HL-60 (cell line): ENCODE measurements at regions not wholly inside any gene's neighbourhood (a gene's known extent, or its start where the extent isn't known, plus 50 kb on each side); places are given as distances from the start of the nearest gene placed in this dataset.

Experiments used
- DNase-seq, 2 experiments: peaks; one replicate each; pipeline ENCODE4 v3.0.0-alpha.2; 2010 to 2020; ENCODE audit warnings: low read depth in 1 of 2, low spot score in 1 of 2
- H3K27ac ChIP-seq: fragments of 250-450 bp; sonication (Bioruptor Pico); replicated peaks from 2 replicates; pipeline ENCODE4 v1.5.1; 2020; ENCODE audit warnings: mild to moderate bottlenecking, moderate library complexity
- H3K27me3 ChIP-seq: fragments of 250-450 bp; sonication (Bioruptor Pico); 2 replicates; pipeline ENCODE4 v1.5.1; 2021; ENCODE audit warnings: mild to moderate bottlenecking, moderate library complexity; ENCODE audit not compliant: insufficient read depth, poor library complexity, severe bottlenecking
- H3K4me3 ChIP-seq: replicated peaks from 2 replicates; pipeline ENCODE4 v1.5.1; 2011; ENCODE audit warnings: mild to moderate bottlenecking, control low read depth, low read length; ENCODE audit not compliant: insufficient read depth
- GABPA ChIP-seq: IDR thresholded peaks from 2 replicates; pipeline ENCODE4 v1.6.1; 2012; ENCODE audit warnings: low read depth
- POLR2AphosphoS5 ChIP-seq: IDR thresholded peaks from 2 replicates; pipeline ENCODE4 v1.6.1; 2012; ENCODE audit warnings: low read depth
- SPI1 ChIP-seq: IDR thresholded peaks from 2 replicates; pipeline ENCODE4 v1.6.1; 2012; ENCODE audit warnings: low read depth, mild to moderate bottlenecking, borderline replicate concordance
- TF ChIP-seq, protein P1 (sequence below): IDR thresholded peaks from 2 replicates; pipeline ENCODE4 v1.6.1; 2012; ENCODE audit warnings: low read depth; ENCODE audit not compliant: insufficient replicate concordance
- TF ChIP-seq, protein P2 (sequence below): IDR thresholded peaks from one replicate; pipeline ENCODE4 v1.5.1; 2011; ENCODE audit warnings: low read length, control low read depth, inconsistent platforms; ENCODE audit not compliant: insufficient read depth

DNA sequence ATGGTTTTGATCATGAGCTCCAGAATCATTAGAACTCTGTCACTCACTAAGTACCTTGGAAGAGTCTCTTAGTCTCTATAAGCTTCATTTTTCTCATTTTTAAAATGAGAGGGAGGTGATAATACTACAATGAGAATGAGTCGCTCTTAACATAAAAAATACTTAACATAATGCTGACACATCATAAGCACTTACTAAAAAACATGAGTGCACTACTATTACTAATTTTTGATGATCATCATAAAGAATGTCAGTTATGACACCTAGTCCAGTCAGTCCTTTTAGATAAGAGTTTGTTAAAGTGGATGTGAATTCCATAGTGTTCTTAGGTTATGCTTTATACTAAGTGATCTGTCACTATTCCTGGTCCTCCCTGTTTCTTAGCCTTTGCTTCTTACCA lies 200.4 kb upstream of the SLC24A2 start:
- Histone ChIP-seq H3K27ac (no peak overlapping the region), H3K4me3 (no peak overlapping the region), H3K27me3 (no peaks in the 10 kb centered on the region)
- no peak for DNase-seq
- TF ChIP-seq GABPA (no peak), SPI1 (no peak), POLR2AphosphoS5 (no peak)
- TF ChIP-seq, protein P1, sequence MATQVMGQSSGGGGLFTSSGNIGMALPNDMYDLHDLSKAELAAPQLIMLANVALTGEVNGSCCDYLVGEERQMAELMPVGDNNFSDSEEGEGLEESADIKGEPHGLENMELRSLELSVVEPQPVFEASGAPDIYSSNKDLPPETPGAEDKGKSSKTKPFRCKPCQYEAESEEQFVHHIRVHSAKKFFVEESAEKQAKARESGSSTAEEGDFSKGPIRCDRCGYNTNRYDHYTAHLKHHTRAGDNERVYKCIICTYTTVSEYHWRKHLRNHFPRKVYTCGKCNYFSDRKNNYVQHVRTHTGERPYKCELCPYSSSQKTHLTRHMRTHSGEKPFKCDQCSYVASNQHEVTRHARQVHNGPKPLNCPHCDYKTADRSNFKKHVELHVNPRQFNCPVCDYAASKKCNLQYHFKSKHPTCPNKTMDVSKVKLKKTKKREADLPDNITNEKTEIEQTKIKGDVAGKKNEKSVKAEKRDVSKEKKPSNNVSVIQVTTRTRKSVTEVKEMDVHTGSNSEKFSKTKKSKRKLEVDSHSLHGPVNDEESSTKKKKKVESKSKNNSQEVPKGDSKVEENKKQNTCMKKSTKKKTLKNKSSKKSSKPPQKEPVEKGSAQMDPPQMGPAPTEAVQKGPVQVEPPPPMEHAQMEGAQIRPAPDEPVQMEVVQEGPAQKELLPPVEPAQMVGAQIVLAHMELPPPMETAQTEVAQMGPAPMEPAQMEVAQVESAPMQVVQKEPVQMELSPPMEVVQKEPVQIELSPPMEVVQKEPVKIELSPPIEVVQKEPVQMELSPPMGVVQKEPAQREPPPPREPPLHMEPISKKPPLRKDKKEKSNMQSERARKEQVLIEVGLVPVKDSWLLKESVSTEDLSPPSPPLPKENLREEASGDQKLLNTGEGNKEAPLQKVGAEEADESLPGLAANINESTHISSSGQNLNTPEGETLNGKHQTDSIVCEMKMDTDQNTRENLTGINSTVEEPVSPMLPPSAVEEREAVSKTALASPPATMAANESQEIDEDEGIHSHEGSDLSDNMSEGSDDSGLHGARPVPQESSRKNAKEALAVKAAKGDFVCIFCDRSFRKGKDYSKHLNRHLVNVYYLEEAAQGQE = no peak
- TF ChIP-seq, protein P2, sequence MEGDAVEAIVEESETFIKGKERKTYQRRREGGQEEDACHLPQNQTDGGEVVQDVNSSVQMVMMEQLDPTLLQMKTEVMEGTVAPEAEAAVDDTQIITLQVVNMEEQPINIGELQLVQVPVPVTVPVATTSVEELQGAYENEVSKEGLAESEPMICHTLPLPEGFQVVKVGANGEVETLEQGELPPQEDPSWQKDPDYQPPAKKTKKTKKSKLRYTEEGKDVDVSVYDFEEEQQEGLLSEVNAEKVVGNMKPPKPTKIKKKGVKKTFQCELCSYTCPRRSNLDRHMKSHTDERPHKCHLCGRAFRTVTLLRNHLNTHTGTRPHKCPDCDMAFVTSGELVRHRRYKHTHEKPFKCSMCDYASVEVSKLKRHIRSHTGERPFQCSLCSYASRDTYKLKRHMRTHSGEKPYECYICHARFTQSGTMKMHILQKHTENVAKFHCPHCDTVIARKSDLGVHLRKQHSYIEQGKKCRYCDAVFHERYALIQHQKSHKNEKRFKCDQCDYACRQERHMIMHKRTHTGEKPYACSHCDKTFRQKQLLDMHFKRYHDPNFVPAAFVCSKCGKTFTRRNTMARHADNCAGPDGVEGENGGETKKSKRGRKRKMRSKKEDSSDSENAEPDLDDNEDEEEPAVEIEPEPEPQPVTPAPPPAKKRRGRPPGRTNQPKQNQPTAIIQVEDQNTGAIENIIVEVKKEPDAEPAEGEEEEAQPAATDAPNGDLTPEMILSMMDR = no peak

DNA sequence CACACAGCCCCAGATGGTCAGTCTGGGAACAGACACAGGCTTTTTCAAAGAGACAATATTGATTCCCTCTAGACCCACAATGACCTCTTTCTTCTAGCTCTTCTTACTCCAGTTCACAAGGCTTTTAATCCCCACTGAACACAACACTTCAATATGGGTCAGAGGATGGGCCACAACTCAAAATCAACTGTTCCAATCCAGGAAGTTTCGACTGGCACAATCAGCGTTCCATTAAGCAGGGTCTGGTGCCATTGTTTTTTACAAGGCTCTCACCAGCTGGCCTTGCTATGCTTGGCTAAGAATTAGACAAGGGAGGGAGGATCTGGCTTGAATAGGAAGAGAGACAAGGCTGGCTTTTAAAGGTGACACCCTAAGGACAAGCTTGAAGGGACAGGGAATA lies 199.4 kb upstream of the SLC24A2 start:
- TF ChIP-seq, protein P1 = no peak
- TF ChIP-seq, protein P2 = no peak
- TF ChIP-seq POLR2AphosphoS5 (no peak), GABPA (no peak), SPI1 (no peak)
- no peak overlapping the region for H3K27ac ChIP-seq
- H3K27me3 ChIP-seq = no peaks in the 10 kb centered on the region
- H3K4me3 ChIP-seq = no peak overlapping the region
- DNase-seq = no peak

DNA sequence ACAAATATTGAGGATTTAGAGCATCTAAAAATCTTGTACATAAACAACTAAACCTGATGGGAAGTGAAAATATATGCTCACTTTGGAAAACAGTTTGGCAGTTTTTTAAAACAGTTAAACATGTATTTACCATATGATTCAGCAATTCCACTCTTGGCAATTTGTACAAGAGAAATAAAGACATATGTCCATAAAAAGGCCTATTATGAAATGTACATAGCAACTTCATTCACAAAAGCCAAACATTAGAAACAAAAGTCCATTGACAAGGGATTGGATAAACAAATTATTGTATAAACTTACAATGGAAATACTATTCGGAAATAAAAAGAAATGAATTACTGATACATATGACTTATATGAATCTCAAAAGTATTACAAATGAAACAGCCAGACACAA lies 196.2 kb upstream of the SLC24A2 start:
- Histone ChIP-seq H3K27me3 (no peaks in the 10 kb centered on the region), H3K27ac (no peak overlapping the region), H3K4me3 (no peak overlapping the region)
- TF ChIP-seq POLR2AphosphoS5 = no peak
- TF ChIP-seq GABPA = no peak
- no peak for DNase-seq

DNA sequence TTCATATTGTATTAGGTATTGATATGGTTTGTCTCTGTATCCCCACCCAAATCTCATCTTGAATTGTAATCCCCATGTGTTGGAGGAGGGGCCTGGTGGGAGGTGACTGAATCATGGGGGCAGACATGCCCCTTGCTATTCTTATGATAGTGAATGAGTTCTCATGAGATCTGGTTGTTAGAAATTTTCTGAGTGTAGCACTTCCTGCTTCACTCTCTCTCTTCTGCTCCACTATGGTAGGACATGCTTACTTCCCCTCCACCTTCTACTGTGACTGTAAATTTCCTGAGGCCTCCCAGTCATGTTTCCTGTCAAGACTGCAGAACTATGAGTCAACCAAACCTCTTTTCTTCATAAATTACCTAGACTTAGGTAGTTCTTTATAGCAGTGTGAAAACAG lies 187.4 kb upstream of the SLC24A2 start:
- H3K27ac ChIP-seq = no peak overlapping the region
- no peak overlapping the region for H3K4me3 ChIP-seq
- no peaks in the 10 kb centered on the region for H3K27me3 ChIP-seq
- DNase-seq = peak in 1 of 2 experiments; percentile 2
- TF ChIP-seq GABPA (no peak), SPI1 (0 out of 2 replicates have a peak, but pooled peaks have one; percentile 7)

DNA sequence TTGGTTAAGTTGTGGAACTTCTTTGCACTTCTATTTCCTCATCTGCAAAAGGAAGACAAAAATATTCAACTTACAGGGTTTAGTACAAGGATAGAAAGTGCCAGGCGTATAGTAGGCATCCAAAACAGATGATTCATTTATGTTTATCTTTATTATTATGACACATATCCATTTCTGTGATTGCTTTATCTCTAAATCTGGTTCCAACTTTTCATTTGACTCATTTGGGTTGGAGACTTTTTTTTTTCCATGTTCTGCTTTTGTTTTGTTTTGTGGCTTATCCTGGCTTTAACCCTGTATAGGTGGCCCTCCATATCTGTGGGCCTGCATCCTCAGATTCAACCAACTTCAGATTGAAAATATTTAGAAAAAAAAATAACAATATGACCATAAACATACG lies 186.7 kb upstream of the SLC24A2 start:
- Histone ChIP-seq H3K4me3 (no peak overlapping the region), H3K27me3 (no peaks in the 10 kb centered on the region), H3K27ac (no peak overlapping the region)
- no peak for TF ChIP-seq POLR2AphosphoS5
- TF ChIP-seq, protein P1 = no peak
- TF ChIP-seq, protein P2 = no peak
- no peak for TF ChIP-seq GABPA
- no peak for TF ChIP-seq SPI1
- no peak for DNase-seq
